ENCODE measurements at regions not wholly inside any gene's neighbourhood (a gene's known extent, or its start where the extent isn't known, plus 50 kb on each side); places are given as distances from the start of the nearest gene placed in this dataset.
"Not testable (repeated sequence)": the region's sequence is repeated elsewhere in the genome, so short reads cannot be mapped to it uniquely, and the experiment has no call there.

DNA sequence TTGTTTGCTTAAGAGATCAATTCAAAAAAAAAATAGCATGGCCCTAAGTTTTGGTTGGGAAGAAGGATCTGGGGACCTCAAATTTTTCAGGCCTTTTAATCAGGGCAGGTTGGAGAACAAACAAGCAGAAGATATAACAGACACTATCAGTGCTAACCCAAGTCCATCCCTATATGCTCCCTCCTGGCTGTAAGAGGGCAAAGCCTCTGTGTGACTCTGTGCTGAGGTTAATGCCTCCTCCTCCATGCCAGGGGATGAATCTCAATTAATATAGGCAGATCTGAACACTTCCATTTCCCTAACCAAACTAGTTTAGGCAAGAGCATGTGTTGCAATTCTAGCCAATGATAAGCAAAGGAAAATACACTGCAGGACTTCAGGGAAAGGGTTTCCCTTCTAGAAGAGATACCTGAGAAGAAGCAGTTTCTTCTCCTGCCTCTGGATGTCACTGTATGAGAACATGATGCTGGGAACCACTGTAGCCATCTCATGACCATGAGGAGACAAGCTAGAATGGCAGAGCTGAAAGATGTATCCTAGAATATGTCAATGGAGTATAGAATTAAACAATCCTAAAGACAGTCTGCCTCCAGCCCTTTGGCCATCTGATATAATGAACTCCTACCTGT is 76.0 kb downstream of the CHD9NB start:
- no peak for DNase-seq

DNA sequence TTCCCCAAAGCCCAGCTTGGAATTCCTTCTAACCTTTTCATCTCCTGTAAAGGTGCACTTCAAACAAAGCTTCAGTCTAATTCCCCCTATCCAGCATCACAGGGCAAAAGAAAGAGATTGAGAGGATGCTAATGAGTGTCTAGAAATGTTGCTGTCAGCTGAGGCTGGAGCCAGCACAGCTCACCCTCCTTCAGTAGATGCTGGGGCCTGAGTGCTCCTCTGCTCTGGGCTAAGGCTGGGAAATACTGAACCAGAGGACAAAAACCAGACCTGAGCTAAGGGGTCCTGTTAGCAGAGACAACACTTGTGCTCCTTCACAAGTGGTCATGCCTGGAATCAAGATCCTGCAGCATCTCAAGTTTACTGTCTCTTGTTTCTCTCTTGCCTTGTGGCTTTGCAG is 85.0 kb downstream of the CHD9NB start:
- DNase-seq: no peak

DNA sequence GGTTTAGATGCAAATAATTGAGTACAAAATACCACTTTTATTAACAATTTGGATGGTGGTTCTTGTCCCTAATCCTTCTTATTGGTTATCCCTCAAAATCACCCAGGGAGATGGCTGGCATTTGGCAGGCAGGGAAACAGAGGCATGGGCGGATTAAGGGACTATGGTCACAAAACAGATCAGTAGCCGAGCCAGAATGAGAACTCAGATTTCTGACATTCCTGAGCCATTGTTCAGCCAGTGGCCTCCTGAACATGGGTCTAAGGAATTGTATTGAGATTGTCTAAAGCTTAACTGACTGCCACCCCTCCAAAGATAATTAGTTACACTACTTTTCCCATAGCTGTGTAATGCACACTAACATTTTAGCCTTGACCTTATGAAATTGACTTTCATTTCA is 88.4 kb downstream of the CHD9NB start:
- no peak for DNase-seq

DNA sequence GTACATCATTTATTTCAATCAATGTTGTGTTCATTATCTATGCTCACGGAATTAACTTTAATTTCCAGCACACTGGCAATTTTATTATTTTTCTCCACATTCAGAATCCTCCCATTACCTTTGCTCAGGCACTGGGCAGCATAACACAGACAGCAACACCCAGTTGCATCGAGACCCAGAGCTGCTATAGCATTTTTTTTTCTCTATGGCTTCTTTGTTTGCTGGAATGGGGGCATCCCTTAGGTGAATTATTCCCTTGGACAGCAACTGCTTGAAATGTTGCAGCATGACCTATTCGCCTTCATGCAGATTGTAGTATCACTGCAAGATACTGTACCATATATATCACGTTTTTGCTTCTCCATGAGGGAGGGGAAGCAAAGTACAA is 88.8 kb downstream of the CHD9NB start:
- DNase-seq: no peak

DNA sequence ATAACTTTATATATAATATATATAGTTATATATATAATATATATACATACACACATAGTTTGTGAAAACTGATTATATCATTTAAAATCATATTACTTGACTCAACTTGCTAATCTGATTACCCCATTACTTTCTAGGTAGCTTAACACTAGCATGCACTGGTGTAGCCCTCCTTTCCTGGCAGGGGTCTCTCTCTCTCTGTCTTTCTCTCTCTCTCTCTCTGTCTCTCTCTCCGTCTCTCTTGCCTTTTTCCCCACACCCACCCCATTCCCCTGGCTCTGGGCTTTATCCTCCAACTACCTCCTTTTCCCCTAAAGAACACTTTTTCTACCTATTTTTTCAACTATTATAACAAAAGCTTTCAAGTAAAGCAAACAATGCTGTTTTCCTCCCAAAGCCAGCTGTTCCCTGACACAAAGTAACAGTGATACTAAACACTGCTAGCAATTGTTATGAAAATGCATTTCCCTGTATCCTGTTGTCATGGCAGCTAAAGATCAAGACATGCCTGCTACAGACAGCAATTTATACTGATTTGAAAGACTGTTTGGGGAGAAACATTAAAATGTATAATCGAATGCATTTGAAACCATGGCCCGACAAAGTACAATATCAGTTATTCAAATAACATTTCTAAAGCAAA is 89.4 kb downstream of the CHD9NB start:
- DNase-seq: no peak

DNA sequence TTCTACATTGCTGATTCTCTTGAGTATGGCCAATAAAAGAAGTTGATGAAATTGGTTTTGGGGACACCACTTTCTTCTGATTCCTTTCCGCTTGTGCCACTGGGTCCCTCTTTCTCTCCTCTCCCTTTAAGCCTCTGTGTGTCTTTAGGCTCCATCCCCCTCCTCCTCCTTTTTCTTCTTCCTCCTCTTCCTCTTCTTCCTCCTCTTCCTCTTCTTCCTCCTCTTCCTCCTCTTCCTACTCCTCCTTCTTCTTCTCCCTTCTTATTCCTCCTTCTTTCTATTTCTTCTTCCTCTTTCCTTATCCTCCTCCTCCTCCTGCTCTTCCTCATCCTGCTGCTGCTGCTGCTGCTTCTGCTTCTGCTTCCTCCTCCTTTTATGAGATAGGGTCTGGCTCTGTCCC is 93.7 kb downstream of the CHD9NB start:
- DNase-seq: no peak

DNA sequence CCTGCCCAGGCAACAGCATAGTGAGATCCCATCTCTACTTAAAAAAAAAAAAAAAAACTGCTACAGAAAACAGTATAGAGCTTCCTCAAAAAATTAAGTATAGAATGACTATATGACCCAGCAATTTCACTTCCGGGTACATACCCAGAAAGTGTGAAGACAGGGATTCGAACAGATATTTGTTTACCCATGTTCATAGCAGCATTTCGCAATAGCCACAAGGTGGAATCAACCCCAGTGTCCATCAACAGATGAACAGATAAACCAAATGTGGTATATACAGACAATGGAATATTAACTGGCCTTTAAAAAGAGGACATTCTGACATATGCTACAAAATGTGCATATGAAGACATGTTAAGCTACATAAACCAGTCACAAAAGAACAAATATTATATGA is 95.5 kb downstream of the CHD9NB start:
- DNase-seq: no peak

DNA sequence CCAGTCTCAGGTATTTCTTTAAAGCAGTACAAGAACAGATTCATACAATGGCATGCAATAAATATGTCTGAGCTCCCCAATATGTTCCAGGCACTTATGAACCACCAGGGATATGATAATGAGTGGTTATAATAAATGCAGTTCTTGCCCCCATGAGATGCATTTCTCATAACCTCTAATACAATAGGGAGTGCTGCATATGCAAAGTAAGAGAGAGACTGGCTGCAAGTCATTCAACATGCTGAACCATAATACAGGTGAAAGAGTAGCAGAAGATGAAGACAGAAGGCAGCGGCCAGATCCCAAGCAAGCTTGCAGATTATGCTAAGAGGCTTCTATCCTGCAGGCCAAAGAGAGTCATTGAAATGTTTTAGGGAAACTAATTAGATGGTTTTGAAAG is 96.7 kb downstream of the CHD9NB start:
- DNase-seq: no peak

DNA sequence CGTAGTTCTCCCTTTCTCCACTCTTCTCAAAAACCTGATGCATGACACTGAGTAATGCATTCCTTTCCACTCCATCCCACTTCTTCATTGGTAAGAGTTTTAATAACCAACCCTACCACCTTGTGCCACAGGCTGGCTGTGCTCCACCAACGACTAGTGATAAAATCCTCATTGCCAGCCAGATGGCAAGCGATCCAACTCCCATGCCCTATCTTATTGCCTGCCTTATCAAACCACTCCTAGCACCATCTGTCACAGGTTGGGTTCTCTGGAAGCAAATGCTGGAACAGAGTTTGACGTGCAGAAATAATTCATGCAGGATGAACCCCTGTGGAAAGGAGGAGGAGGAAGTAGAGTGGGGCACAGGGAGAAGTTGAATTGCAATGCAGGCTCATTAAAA is 99.5 kb downstream of the CHD9NB start:
- no peak for DNase-seq

DNA sequence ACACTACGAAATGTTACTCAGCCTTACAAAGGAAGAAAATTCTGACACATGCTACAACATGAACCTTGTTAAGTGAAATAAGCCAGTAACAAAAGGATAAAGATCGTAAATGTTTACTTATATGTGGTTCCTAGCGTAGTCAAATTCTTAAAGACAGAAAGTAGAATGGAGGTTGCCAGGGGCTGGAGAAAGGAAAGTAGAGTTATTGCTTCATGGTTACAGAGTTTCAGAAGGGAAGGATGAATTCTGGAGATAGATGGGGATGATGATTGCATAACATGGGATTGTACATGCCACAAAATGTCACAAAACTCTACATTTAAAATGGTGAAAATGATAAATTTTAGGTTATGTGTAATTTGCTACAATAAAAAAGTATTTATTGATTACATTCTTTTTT is 103.8 kb downstream of the CHD9NB start:
- no peak for DNase-seq

DNA sequence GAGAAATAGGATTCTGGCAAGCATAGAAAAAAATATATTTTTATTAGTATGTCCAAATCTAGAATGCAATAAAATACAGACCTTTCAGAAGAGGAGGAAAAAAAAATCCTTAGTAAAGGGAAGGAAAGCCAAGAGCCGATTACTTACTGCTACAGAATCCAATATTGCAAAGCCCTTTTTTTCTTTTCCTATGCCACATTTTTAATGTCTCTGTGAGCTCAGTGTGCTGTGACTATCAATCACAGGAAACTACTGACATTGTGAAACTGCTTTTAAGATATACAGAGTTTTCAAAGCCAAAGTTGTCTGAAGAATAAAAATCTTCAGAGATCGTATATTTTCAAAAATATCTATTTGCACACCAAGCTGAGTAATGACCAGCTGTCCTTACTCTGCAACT is 120.4 kb downstream of the CHD9NB start:
- DNase-seq: no peak

DNA sequence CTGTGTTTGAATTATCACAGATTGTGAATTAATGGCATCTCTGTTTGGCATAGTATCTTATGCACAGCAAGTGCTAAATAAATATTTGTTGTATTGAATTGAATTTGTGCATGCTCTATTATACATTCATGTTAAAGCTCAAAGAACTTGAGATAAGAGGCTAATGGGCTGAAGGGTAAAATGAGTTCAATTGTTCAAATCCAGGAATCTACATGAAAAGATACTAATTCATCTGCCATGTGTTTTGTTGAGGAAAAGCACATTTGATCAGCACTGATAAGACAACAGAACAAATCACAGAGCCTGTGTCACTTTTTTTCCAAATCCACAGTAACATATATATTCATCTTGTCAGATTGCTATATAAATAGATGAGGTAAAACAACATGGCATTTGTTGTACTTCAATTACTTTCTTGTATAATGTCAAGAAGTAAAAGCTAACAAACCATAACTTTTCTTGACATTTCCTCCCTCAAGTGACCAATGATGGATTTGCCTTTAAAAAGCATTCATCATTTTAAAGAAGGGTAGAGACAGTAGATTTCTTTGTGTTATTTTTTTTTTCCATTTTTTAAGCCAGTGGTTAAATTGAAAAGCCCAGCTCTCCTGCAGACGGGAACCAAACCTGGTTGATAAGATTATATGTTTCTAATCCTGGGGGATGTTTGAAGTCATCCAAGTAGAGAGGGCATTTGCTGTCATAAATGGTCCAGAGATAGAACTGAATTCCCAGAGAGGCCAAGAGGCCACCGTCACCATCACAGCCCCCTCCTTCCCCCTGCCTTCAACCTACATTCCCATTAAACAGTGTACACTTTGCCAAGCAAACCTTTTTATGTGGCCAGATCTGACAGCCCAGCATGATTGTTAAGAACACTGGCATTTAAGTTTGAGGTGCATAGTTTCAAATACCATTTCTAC is 123.0 kb downstream of the CHD9NB start:
- DNase-seq: no peak

DNA sequence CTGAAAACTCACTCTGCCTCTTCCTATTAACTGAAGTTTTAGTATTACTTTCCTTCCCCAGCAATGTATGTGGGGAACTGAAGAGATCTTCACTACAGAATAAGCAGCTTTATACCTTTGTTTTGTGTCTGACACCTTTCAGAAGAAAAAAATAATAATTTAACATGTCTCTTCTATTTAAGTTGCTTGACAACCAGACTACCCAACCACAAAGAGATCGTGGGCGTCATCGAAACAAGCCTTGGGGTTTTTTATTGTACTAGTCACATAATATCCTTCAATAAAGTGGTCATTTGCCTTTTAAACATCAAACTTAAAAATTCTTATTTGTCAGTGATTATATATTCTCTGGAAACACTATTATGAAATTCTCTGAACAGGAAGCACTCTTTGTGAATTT is 123.7 kb downstream of the CHD9NB start:
- DNase-seq: no peak

DNA sequence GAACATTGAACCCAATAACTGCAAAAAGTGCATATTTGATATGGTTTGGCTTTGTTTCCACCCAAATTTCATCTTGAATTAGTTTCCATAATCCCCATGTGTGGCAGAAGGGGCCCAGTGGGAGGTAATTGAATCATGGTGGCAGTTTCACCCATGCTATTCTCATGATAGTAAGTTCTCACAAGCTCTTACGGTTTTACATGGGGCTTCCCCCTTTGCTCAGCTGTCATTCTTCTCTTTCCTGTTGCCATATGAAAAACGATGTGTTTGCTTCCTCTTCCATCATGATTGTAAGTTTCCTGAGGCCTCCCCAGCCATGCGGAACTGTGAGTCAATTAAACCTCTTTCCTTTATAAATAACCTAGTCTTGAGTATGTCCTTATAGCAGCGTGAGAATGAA is 127.6 kb downstream of the CHD9NB start:
- DNase-seq: no peak

DNA sequence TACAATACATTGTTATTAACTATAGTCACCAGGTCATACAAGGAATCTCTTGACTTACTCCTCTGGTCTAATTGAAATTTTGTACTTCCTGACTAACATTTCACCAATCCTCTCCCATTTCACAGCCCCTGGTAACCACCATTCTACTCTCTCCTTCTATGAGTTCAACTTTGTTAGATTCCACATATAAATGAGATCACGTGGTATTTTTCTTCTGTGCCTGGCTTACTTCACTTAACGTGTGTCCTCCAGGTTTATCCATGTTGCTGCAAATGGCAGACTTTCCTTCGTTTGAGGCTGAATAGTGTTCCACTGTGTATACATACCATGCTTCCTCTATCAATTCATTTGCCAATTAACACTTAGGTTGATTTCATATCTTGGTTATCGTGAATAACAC is 128.5 kb downstream of the CHD9NB start:
- no peak for DNase-seq

DNA sequence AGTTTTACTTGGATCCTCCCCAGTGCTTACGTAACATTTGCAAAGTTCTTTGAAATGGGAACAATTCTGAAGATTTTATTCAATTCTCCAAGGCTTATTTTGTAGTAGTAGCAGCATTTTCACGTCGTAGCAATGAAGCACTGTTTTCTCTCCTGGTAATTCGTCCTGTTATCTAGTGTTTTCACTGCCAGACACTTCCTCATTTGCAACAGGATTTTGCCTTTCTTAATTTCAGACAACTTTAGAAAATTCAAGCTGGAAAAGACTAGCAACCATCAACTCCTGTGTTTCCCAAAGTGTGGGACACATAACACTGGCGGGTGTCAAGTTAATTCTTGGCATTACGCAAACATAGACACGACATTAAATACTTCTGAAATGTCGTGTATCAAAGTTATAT is 131.6 kb downstream of the CHD9NB start:
- no peak for DNase-seq

DNA sequence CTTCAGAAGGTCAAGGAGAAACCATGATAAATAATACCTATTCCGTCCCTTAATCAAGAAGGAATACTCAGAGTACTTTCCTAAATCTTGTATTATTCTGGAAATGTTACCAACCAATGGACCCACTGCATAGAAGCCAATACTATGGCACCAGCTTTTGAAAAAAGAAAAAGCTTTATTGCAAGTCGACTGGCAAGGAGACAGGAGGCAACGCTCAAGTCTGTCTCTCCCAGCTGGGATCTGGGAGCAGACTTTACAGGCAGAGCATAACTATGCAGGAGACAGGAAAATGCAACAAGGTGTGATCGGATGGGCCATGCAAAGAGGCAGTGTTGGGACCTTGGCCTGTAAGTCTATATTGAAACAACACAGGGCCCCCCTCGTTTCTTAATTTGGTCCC is 132.4 kb downstream of the CHD9NB start:
- no peak for DNase-seq

DNA sequence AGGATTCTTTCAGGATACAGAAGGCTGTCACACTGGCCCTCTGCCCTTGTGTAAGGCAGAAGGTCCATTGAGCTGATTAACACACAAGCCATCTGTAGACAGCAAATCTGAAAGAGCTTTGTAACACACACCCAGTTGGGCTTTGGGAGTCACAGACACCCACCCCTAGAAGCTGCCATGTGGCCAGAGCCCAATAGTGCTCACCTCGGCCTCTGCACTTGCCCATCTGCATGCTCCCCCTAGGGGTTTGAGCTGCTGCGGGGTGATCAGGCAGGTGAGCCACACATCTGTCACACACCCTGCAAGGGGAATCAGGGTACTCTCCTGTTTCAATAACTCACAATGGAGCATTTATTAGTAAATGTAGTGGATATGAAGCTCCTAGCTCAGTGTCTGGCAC is 138.3 kb downstream of the CHD9NB start:
- DNase-seq: no peak

DNA sequence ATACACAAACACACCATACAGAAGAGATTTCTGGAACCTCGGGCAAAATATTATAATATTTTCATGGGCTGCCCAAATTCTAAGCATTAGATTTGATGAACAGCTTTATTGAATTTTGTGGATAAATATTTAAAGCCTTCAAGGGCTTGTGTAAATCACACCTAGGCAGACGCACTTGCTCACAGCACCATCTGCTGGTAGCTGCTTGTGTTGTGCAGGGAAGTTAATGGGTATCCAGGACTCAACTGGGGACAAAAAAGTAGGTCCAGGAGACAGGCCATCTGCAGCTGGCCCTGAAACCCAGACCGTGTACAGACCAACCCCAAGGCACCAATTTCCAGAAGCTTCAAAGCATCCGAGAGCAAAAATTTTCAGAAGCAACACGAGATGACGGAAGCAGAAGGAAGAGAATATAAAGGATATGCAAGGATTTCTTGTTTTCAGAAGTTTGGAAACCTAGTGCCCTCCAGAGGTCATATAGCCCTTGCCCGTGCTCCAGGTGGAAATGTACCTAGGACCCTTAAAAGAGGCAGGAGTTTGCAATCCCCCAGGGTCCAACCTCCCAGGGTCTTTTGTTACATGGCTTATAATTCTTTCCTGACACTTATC is 140.0 kb downstream of the CHD9NB start:
- DNase-seq: peak in 49 of 56 donors; percentile 3 to 84 (median 35)

DNA sequence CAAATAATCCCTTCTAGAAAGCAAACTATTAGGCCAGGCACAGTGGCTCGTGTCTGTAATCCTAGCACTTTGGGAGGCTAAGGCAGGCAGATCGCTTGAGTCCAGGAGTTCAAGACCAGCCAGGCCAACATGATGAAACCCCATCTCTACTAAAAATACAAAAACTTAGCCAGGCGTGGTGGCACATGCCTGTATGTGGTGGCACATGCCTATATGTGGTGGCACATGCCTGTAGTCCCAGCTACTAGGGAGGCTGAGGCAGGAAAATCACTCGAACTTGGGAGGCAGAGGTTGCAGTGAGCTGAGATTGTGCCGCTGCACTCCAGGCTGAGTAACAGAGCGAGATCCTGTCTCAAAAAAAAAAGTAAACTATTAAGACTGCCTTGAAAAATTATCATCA is 144.6 kb downstream of the CHD9NB start:
- DNase-seq: not testable (repeated sequence)

DNA sequence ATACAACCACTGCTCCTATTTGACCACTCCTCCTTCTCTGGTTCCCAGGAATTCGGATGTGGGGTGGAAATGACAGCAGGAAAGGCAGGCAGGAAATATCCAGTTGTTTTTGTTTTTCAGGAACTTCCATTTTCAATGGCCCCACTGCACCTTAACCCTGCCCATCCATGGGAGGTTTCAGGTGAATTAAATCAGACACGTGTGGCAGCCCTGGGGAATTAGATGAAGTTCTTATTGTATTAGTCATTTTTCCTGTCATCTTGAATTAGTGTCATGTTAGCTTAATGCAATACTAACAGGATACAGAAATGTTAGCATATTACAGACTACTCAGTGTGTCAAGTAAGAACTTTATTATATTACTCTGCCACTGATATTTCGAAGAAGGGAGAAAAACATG is 146.4 kb downstream of the CHD9NB start:
- no peak for DNase-seq

DNA sequence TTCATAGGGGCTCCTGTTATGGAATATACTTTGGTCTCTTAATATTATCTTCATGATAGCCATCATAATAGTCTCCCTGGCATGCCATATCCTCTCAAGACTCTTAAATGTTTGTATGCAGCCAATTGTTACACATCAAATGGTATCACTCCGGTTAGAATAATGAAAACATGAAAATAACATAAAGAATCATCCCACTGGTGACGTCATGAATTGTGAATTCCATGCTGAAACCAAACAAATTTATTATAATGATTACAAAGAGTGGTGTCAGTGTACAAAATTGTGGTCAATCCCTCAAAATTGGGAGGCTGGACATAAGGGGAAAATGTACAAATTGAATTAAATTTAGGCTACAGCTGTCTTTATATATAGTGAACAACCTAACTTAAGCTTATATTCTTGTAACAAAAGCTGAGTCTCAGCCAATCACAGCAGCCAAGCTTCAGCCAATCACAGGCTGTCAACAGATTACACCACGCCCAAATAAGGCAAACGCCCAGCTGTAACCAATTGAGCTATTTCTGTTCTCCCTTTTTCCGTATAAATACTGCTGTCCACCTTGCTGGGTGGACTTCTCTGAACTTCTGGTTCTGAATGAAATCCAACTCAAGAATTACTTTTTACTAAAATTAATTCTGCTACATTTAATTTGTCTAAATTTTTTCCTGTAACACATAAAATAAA is 156.1 kb downstream of the CHD9NB start:
- no peak for DNase-seq
